NCI-H1092 (cell line): ENCODE measurements at regions not wholly inside any gene's neighbourhood (a gene's known extent, or its start where the extent isn't known, plus 50 kb on each side); places are given as distances from the start of the nearest gene placed in this dataset.

Experiments used
- DNase-seq: peaks from one replicate; lab custom pipeline; 2025; lab: John Stamatoyannopoulos, UW

- no peak for DNase-seq
Measured at GRCh38 chr1:232201024-232201423, 428.9 kb downstream of the SIPA1L2 start.

DNA sequence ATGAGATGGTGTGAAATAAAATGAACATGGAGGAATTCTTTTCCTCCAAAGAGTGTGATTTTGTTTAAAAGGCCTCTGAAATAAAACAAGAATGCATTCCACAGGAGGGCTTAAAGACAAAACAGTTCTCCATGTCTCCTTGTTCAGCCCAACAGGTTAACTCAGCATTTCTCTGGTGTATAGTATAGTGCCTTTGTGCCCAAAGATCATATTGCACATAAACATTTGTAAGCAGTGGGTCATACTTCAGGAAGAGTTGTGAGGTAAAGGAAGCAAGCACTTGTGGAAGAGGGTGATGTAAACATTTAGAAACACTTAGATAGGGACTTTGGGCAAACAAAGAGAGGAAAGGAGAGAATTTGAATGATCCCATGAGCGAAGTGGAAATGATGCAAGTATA is 433.9 kb downstream of the SIPA1L2 start:
- no peak for DNase-seq

DNA sequence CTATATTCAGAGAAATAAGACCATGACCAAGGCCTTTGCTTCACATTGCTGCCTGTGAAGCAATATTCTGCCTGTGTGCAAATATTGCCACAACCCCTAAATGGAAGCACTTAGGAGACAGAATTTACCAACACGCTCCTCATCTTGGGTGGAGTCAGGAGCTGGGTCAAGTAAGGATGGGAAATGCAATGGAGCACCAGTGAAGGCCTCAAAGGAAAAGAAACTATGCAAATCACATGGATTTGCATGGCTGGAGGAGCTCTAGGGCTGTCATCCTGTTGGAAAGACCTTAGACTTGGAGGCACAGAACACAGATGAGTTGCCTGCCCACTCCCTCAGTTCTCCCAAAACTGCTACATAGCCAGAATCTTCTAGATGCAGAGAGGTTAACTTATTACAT is 435.5 kb downstream of the SIPA1L2 start:
- no peak for DNase-seq

GRCh38 chr1:232193451-232193783 is 436.5 kb downstream of the SIPA1L2 start:
- DNase-seq, result no peak

- DNase-seq, result no peak
Measured at GRCh38 chr1:232192781-232193450, 437.0 kb downstream of the SIPA1L2 start.

DNA sequence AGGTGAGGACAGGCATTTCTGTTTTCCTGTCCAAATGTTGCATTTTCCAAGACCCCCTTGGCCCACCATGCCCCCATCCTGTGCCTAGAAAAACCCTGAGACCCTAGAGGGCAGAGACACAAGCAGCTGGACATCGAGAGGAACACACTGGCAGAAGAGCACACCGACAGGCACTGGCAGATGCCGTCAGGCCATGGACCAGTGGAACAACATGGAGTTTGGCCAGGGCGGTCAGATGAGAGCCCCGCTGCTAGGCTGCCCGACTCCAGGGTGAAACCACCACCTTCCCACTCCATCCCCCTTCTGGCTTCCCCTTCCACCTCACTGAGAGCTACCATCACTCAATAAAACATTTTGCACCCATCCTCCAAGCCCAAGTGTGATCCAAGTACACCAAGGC is 438.4 kb downstream of the SIPA1L2 start:
- DNase-seq, result no peak

GRCh38 chr1:232188318-232188717 is 441.6 kb downstream of the SIPA1L2 start:
- DNase-seq, result no peak

DNA sequence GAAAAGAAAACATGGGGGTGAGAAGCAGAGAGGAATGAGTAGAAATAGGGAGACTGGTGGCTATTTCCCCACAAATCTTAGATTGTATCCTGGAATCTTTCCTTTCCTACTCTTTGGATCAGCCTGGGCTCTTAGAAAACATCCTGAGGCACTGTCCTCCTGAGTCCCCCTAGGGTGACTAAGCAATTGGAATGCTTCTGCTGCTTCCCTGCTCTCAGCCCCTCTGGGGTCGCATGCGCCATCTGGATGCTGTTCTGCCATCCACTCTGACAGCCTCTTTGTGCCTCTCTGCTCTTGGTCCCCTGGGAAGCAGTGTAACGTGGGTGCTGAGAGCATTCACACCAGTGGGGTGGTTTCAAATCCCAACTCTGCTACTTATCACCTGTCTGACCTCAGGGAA is 443.0 kb downstream of the SIPA1L2 start:
- no peak for DNase-seq

DNA sequence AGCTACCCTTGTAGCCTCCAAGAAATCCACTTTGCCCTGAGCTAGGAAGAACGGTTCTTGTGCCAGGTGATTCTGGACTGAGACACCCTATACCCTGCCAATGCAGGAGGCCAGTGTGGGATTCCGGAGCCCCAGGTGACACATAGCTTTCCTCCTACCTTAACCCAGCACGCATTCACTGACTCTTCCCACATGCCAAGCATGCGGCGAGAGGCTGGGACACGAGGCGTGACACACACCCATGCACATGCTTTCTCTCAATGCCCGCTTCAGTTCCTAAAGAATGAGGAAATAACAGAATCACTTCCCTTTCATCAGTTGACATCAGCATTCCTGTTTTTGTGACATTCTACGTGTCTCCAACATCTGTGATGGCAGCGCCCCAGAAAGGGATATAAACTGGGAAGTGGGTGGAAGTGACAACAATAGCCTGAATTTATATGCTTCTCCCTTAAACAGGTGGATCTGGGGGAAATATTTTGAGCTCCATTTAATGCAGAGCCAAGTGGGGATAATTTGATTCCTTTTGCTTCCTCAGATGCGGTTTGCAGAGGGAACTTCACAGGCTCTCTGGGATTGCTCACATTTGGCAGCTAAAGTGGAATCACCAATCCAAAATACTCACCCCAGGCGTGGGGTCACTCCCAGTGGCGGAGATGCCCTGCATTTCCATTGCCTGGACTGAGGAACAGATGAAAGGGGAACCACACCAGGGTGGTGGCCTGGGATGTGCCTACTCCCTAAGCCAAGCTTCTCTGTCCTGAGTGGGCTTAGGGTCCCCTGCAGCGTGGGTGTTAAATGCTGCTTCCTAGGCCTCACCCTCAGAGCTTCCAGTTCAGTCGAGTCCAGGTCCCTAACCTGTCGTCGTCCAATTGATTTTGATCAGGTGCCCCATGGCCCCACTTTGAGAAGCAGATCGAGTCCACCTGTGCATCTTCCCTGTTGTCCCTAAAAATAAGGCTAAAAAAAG is 445.1 kb downstream of the SIPA1L2 start:
- DNase-seq, result no peak

DNA sequence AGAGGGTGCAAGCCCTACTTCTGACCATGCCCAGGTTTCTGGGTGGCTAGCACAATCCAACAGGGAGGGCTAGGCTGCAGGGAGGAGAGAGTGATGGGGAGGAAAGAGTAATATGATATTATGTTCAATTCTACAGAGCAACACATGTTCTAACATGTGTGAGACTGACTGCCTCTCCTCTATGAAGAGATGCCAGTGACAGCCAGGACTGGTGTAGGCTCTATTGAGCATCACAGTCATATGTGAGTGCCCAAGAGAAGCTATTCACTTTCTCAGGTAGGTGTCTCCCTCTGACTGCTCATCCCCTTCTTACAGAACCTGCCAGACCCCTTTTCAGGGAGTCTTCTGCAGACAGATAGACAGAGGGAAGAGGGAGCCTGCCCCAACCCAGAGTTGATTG is 446.1 kb downstream of the SIPA1L2 start:
- DNase-seq, result peak; percentile 8

DNA sequence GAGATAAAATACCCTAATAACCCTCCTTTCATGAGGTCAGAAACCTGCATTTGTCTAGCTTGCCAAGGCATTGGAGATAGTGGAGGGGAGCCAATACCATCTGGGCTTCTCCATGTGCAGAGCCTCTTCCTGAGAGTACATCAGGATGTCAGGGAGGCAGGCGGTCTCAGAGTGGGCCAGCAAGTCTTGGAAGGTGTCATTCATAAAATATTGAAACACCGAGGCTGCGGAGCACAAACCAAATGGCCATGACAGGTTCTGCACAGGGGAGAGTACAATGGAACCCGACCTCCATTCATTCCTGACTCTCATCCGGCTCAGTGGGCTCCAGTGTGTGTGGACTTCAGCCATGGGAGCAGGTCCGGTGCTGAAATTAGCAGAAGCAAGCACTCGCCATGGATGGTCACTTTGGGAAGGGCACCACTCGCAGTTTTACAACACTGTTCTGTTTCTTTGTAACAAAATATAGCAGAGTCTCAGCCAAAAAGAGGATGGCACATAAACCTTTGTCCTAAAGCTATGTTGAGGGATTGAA is 446.6 kb downstream of the SIPA1L2 start:
- DNase-seq, result no peak

GRCh38 chr1:232182236-232182635 is 447.7 kb downstream of the SIPA1L2 start:
- DNase-seq, result no peak

GRCh38 chr1:232180779-232181136 is 449.2 kb downstream of the SIPA1L2 start:
- DNase-seq, result no peak

- no peak for DNase-seq
Measured at GRCh38 chr1:232179896-232180778, 449.8 kb downstream of the SIPA1L2 start.

DNA sequence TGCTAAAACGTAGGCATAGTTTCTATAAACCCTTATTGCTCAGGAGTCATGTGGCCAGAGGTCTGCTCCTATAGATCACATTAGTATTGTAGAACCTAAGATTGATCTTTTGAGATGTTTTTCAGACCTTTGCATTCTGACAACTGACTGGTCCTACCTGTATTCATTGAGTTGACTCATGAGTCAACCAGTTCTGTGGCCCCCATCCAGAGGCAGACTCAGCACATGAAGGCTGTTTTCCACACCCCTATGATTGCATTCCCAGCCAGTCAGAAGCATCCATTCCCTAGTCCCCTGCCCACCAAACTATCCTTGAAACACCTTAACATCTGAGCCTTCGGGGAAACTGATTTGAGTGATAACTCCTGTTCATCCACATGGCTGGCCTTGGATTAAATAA is 451.7 kb downstream of the SIPA1L2 start:
- DNase-seq, result no peak

DNA sequence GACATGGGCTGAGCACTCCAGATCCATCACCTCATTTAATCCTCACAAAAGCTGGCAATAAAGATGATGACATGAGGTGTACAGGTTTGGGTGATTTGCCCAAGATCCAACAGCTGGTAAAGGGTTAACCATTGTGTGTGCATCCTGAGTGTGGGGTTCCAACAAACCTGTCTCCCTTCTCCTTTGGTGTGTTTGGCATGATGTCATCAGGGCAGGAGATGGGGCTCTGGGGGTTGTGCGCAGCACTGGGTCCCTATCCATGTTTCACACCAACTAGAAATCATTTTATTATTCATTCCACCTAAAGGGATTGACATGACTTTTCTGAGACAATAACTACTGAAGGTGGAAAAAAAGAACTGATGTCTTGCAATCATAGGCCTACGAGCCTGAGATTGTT is 452.5 kb downstream of the SIPA1L2 start:
- no peak for DNase-seq

- no peak for DNase-seq
Measured at GRCh38 chr1:232176222-232176621, 453.7 kb downstream of the SIPA1L2 start.

GRCh38 chr1:232174306-232174705 is 455.6 kb downstream of the SIPA1L2 start:
- peak; percentile 9 for DNase-seq

DNA sequence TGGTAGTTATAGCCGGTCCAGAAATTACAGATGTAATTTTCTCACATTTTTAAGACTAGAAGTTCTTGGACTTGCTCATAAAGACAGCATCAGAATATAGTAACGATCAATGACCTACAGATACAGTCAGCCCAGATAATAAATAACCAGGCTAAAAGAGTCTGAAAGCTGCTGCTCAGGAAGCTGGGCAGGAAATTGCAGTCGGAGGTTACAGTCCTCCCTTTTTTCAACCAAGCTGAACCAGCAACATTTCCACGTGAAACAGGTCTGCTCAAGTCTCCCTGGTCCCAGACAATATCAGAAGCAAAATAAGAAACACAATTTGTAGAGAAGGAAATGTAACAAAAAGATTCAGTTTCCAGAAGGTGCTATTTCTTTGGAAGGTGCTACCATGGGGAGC is 457.4 kb downstream of the SIPA1L2 start:
- DNase-seq, result no peak

GRCh38 chr1:232170909-232171308 is 459.0 kb downstream of the SIPA1L2 start:
- no peak for DNase-seq

- no peak for DNase-seq
Measured at GRCh38 chr1:232169436-232169835, 460.5 kb downstream of the SIPA1L2 start.

DNA sequence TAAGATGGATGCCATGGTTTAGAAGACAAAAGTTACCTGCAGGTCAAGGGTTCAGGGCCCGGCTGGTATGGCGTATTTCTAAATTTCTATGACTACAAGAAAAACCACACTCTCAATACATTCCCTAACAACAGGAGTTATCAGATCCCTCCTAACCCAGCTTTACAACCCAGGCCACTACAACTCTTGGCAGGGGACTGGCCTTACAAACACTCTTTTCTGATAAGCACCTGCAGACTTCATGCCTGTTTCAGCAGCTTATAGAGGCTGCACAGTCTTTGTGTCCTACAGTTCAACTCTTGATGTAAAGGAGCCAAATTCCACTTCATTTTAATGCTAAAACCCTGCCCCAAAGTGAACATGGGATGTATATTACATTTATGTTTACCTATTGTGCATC is 461.4 kb downstream of the SIPA1L2 start:
- DNase-seq, result no peak
